ENCODE measurements at regions not wholly inside any gene's neighbourhood (a gene's known extent, or its start where the extent isn't known, plus 50 kb on each side); places are given as distances from the start of the nearest gene placed in this dataset.

DNA sequence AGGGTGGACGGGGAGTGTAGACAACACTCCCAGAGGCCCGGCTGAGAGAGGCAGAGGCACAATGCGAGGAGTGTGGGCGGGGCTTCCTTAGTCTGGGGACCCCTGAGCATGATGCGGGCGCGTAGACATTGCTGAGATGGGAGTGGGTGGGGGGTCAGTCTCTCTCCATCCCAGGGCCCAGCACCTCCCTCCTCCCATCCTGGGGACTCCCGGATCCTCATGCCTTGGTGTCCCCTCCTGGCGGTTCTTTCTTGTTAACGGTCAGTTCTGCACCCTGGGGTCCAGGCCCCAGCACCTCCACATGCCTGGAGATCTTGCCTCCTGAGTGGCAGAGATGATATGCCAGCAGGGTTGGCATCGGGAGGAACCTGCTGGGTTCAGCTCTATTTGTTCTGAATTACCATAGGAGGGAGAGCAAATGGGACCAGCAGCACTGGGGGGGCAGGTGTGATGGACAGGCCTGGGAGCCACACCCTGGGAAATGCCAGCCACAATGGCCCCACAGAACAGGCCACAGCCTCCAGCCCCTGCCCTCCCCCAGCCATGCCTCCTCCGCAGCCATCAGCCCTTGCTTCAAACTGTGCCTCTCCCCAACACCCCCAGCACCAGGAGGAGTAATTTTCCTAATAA, 55.7 kb downstream of the RTL6 start:
- no peak for DNase-seq

DNA sequence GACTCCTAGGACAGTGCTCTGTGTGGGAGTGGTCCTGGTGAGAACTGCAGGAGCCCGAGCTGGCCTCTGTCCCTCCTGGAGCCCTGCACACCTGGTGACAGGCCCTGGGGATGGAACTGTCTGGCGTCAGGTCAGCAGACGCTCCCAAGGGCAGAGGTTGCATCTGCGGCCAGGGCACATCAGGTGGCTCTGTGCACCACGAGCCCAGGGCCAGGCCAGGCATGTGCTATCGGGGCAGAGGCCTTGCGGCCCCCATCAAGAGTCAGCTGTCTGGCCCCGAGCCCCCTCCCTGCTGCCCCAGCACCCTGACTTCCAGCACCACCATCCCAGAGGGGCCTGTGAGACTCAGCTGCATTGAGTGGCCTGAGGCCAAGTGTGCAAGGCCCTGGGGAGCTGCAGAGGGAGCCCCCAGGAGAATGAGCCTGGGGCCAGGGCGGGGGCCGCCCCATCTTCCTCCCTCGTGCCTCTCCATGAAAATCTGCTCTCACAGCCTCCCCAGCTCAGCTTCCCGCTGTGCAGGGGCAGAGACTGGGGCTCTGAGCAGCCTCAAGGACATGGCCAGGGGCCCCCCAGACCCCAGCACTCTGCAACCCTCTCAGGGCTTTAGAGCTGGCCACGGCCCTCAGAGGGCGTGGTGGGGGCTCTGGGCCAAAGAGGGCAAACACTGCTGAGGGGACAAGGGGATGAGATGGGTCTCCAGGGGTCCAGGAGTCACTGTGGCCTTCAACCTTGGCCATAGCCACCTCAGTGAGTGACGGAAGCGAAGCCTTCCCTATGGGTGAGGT, 56.4 kb downstream of the RTL6 start:
- DNase-seq = no peak

DNA sequence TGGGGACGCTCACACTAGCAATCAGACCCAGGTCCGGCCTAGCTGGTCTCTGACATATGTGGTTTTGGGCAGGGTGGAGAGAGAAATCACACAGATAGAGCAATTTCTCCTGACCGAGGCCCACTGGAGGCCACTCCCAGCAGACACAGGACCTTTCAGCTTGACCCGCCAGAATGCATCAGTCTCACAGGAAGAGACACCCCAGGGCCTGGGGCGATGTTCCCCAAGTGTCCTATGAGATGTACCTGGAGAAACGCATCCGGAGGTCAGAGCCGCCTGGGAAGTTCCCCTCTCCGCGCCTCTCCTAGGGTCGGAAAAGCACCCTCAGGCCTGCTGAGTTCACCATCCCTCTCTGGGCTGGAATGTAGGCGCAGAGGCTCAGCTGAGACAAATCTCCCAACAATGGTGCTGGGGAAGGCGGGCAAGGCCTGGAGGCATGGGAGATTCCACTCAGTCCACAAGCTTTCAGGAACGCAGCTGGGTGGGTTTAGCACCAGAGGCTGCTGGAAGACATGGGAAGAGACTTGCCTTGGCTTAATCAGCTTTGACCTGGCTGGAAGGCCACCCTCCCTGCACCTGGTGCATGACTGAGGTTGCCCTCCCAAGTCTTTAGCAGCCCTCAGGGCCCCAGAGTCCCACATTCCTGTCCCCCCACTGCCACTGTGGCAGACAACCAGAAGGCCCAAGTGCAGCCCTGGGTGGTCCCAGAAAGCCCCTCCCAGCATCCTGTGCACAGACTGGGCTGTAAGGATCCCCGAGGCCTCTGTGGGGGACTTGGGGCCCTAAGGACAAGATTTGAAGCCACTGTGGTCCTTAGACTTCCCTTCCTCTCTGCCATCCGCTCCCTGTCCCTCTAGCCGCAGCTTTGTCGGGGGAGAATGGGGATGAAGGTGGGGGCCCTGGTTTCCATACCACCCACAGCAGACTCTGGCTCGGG, 57.5 kb downstream of the RTL6 start:
- DNase-seq = no peak

DNA sequence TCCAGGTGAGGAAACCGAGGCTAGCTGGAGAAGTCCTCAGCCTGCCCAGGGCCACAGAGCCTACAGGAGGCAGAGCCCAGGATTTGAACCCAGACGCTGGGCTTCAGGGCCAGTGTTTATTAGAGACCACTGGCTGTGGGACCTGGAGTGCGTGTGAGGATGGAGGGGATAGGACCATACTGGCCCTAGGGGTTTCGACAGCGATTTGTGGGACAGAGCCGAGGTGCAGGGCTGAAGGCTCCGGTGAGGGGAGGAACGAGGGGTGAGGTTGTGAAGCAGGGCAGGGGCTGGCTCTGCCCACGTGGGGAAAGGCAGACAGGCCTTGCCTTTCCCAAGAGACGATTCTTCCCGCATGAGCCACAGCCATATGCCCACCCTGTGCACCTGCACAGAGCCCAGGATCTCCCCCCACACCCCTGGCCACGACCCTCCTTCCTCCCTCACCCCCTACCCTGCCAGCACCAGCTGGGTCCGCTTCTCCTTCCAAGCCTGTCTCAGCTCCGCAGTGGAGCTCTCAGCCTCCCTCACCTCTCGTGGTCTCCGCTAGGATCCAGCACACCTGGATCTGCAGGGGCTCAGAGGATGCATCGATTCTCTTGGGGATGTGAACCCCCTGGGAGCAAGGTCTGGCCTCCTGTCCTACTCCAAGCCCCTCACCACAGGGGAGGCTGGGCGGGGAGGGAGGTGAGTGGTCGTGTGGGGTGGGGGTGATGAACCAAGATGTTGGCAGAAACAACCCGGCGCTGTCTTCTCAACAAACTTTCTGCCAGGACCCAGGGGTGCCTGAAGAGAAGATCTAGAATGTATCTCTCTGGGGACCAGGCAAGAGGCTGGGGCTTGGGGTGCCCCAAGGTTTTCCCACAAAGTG, 58.4 kb downstream of the RTL6 start:
- no peak for DNase-seq

DNA sequence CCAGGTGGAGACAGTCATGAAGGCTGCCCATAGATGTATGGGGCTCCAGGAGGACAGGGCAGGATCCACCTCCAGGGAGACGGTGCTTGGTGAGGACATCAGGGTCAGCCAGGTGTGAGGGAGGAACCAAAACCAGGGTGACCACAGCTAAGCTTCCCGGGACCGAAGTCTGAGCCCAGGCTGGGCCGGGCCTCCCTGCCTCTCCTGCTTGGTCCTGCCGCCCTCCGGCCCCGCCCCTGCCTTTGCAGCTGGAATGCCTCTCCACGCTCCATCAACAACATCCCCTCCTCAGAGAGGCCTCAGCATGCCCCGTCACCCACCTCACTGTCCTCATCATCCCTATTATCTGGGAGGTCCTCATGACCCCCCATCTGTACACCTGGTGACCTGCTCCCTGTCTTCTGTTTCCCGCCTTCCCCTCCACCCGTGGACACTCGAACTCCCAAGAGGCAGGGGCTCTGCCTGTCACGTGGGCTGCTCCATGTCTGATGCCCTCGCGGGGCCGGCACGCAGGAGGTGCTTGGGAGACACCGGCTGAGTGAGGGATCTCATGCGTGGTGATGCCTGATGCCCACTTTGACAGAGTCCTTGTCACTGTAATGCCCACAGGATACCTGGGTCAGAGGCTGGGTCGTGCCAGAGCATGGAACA, 59.4 kb downstream of the RTL6 start:
- no peak for DNase-seq

DNA sequence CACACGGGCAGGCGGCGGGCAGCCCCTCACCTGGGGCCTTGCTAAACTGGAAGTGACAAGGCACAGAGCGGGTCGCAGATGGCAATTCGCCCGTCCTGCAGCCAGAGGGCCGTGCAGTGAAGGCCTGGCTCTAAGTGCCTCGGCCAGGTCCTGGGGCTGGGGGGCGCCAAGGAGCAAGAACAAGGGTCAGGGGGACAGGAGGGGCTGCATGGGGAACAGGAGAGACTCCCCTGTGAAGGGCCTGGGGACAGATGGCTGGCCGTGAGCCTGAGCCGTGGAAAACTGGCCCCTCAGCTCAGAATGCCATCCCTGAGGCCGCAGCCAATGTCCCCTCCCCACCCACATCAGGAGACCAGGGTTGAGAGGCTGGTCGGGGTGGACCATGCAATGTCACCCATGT, 60.0 kb downstream of the RTL6 start:
- DNase-seq = no peak

DNA sequence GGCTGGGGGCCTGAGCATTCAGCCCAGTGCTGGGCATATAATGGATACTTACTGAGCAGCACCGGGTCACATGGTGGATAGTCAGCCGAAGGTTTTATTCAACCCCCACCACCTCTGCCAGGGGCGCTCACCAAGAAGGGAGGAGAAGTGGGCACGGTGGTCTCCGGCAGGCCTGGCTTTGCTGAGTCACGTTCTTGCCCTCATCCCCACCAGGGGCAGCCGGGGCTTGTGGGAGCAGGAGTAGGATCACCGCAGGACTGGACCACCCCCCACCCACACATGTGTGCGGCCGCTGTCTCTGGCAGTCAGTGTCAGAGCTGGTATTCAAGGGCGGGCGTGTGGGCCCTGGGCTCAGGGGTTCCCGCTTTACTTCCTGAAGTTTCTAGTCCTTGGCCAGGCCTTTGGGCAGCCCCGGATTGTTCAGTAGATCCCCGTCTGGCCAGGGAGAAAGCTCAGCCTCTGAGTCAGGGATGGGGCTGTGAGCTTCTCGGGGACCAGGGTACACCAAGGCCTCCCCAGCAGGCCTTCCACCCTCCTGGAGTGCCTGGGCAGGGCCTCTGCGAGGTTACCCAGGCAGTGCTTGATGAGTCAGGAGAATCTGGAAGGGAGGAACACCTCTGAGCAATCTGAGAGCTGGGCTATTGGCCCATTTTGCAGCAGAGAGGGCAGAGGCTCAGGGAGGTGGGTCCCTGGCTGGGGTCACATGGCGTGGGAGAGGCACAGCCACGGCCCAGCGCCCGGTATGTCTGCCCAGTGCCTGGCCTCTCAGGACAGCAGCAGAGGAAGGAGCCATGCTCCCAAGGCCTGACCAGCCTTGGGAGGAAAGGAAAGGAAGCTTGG, 60.6 kb downstream of the RTL6 start:
- DNase-seq = no peak

DNA sequence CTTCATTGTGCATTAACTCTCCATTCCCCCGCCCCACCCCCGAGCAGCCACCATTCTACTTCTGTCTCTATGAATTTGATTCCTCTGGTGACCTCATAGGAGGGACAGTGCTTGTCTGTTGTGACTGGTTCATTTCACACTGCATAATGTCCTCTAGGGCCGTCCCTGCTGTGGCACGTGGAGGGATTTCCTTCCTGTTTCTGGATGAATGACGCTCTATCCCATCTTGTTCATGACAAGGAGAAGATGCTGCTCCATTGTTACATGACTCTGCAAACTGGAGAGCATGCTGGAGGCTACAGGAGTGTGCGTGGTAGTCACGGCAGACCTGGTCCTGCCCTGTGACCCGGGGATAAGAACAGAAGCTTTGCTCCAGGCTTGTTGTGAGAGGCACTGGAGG, 61.3 kb downstream of the RTL6 start:
- no peak for DNase-seq

DNA sequence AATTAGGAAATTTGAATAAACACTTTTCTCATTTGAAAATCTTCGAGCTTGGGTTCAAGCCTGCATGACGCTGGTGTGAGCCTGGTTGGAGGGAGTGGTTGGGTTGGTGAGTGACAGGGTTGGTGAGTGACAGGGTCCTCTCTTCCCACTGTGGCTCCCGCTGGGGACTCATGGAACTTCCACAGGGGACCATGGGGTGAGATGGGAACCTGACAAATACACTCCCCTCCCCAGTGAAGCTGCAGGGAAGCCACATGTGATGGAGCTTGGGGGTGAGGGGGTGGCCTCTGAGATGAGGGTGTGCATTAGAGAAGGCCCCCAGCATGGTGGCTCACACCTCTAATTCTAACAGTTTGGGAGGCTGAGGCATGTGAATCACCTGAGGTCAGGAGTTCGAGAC, 66.8 kb downstream of the RTL6 start:
- DNase-seq = no peak

DNA sequence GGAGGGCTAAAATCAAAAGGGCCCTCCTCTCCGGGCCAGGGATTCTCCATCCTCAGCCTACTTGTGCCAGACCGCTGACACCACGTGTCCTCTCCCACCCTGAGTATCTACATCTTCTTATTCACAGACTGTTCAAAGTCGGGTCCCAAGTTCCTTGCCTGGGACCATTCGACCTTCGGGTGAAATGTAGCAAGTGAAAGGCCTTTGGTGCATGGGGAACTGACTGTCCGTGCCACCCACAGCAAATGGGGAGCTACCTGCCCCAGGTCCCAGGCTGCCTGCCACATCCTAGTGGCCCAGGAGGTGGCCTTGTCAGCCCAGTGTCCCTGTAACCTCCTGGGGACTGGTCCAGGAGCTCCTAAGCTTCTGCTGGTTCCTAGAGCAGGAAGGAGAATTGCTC, 67.3 kb downstream of the RTL6 start:
- DNase-seq = no peak

DNA sequence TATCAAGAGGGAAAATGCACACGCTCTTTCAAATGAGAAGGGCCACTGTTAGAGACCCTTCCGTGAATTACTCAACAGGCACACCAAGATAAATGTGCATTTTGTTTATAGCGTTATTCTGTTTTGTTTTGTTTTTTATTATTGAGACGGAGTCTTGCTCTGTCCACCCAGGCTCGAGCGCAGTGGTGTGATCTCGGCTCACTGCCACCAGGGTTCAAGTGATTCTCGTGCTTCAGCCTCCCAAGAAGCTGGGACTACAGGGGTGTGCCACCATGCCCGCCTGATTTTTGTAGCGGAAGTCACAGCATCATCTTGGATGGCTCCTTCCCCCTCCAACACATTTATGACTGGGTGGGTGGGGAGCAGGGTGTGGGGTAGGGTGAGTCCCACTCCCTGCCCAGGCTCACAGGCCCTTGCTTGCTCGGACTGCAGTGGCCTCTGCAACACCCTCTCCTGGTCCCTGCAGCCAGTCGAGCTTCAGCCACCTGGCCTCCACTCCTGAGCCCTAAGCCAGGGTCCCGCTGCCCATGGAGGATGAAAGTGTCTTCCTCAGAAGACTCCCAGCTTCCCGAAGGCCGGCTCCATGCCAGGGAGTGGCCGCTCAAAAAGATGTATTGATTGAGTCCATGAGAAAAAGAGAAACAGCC, 68.0 kb downstream of the RTL6 start:
- no peak for DNase-seq

DNA sequence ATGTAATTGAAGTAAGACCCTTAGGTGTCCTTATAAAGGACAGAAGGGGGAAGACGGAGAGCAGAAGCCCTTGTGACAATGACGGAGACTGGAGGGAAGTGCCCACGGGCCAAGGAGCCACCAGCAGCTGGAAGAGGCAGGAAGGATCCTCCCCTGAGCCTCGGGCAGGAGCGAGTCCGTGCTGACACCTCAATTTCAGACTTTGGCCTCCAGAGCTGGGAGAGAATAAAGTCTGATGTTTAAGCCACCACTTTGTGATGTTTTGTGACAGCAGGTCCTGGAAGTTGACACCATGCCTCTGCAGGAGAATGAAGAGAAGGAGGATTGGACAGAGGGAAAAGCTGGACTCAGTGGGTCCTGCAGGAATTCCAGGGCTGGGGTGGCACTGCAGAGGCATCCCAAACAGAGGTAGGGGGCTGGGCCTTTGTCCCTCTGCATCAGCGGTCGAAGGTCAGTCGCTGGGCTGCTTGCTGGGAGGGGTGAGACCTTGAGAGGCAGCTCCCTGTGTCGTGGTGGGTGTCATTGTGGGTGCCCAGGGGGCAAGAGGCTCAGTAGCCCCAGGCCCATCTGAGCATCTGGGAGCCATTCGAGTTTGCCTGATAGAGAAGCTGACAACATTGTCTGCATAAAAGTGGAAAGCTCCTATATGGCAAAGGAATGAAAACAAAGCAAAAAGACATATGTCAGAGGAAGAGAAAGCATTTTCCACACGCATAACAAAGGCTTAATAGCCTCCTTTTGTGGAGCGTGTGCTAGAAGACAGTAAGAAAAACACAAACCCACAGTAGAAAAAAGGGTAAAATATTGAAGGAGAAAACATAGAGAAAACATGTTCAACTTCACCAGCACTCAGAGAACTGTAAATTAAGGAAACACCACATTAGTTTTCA, 68.8 kb downstream of the RTL6 start:
- DNase-seq = no peak

DNA sequence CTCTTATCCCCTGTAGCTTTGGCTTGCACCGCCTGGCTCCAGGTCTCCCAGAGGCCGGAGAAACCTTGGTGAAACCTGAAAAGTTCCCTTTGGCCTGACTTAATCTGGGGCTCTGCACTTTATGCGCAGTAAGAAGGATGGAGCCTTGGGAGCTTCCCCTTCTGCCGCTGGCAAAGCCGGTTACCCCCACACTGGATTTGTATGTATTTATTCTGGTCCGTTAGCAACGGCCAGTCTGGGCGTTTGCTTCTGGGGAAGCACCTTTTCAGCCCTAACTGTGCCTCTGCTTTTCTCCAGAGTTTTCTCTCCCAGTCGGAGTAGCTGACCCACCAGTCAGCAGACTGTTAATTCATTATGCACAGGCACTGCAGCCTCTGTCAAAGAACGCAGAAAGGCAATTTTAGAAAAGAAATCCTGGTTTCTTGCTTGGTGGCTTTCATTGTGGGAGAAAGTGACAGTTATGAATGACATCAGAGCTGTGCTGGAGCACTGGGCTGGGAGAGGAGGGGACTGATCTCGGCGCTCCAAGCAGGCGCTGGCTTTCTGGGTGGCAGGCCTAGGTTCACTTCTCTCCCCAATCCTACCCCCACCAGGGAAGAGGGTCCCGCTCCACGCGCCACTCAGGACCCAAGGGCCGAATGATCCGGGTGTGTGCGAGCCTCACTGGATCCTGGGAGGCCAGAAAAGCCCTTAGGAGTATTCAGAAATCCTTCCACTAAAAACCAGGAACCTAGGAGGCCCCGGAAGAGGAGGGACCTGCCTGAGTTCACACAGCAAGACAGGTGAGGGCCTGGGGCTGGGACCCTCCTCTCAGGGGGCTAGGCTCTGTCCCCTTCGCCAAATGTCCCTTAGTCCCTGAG, 70.2 kb downstream of the RTL6 start:
- DNase-seq = no peak

DNA sequence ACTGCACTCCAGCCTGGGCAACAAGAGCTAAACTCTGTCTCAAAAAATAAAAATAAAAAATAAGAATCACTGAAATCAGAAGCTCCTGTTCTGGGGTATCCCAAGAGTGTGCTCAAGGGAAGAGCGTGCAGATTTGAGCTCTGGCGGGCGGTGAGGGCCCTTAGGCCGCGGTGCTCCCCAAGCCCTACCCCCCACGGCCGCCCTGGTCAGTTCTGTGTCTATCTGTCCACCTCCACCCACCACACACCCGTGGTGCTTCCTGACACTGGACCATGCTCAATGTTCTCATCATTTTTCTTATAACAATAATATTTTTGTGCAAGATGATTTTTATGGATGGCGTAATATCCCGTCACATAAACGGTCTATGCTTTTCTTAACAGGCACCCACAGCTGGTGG, 71.1 kb downstream of the RTL6 start:
- DNase-seq = no peak

DNA sequence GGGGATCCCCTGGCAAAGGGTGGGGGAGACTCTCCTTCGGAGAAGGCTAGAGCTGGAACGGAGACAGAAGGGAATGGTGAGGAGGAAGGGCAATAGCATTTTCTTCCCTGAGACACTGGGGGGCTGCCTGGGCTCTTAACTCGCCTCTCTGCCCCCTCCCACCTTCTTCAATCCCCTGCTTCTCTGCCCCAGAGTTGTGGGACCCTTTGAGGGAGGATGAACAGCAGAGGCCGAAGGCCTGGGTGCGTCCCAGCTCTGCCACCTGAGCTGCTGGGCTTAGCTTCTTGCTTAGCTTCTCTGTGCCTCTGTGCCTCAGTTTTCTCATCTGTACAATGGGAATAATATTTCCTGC, 72.4 kb downstream of the RTL6 start:
- DNase-seq = no peak

DNA sequence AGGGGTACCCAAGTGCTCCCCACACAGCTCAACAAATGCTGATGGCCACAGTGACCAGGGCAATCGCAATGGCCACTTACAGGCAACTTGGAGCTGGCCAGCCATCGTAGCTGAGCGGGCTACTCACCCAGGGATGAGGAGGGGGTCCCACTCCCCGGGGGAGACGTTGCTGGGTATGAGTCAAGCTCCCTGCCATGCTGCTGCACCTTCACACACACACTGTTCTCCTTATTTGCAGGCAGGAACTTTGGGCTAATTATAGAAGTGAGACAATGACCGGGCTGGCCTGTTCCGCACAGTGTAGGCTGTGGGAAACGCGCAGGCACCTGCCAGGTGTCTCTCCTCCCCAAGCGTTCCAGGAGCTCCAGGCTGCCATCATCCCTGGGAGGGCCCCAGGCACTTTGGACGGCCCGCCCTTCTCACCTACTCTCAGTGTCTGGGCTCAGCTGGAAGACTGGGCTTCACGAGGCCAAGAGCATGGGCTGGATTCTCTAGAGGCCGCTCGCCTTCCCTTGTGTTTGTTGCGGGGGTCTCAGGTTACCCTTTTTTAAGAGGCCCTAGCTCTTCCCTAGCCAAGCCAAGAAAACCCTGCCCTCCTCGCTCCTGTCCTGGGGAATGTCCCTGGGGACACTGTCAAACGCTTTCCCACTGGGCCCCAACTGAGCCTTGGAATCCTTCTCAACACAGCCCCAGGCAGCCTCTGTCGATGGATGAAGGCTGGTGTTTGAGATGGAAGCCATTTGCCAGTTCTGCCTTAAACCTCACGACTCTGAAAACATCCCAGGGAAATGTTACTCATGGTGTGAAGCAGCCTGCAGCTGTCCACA, 73.0 kb downstream of the RTL6 start:
- DNase-seq = no peak

DNA sequence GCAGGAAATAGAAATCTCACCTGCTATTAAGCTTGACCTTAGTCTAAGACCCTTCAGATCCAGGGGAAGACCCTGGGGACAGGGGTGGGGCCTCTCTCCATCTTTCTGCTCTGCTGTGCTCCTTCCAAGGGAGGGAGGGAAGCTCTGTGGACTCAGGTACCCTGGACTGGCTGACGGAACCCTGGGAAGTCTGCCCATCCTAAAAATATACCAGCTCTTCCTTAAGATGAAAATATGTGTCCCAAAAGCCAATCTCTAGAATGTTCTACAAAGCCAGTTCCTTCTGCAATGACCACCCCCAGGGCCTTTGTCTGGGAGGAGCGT, 73.7 kb downstream of the RTL6 start:
- no peak for DNase-seq

All from NCI-H1105 treated with DMSO at 0.1 percent for 48 hours (cell line).